Activated naive CD8-positive, alpha-beta T cell treated with anti-CD3 and anti-CD28 coated beads, Interleukin-2, amount 10 ng/mL, durations not matched to agents 7 days and 5 days (primary cell): ENCODE measurements at regions not wholly inside any gene's neighbourhood (a gene's known extent, or its start where the extent isn't known, plus 50 kb on each side); places are given as distances from the start of the nearest gene placed in this dataset.

Experiments used
- ATAC-seq: fragments of 150-1000 bp; cut with Tn5 transposase; one replicate; pipeline ENCODE4 v1.10.0; 2021; ENCODE audit warnings: low read depth, moderate library complexity
- POLR2A ChIA-PET: fragments of 350-600 bp; sonication (Branson Sonifier 250); formaldehyde crosslinking; loops from one replicate; lab custom pipeline; 2021; ENCODE audit warnings: antibody characterized with exemption; lab: Charles Lee
- DNase-seq: peaks from one replicate; pipeline ENCODE4 v3.0.0; 2021
- H3K27ac Mint-ChIP-seq: one replicate; pipeline ENCODE4 v1.8.0; 2022; ENCODE audit warnings: mild to moderate bottlenecking, mixed read lengths
- H3K27me3 Mint-ChIP-seq: one replicate; pipeline ENCODE4 v1.8.0; 2022; ENCODE audit warnings: mild to moderate bottlenecking, moderate library complexity, mixed read lengths
- H3K36me3 Mint-ChIP-seq: one replicate; pipeline ENCODE4 v1.8.0; 2021; ENCODE audit warnings: mild to moderate bottlenecking, mixed read lengths
- H3K4me1 Mint-ChIP-seq: one replicate; pipeline ENCODE4 v1.8.0; 2021; ENCODE audit warnings: mixed read lengths
- H3K4me3 Mint-ChIP-seq: one replicate; pipeline ENCODE4 v1.8.0; 2022; ENCODE audit warnings: mild to moderate bottlenecking, moderate library complexity, mixed read lengths
- H3K9me3 Mint-ChIP-seq: one replicate; pipeline ENCODE4 v1.8.0; 2021; ENCODE audit warnings: mixed read lengths

DNA sequence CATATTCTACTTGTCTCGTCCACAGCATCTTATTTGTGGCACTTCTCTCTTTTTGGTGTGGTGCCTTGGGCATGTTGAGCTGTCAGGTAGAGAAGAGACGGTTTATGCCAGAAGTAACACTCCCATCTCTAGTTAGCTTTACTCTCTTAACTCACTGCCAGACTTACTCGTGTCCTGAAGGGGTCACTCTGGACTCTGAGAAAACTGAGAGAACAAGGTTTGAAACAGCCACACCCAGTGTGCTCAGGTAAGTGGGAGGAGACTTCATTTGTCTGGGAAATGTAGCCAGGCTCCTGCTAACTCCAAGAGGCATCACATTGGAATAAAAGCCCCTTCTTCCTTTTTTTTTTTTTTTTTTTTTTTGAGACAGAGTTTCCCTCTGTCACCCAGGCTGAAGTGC is 360.8 kb downstream of the QKI start:
- H3K9me3 Mint-ChIP-seq, result no peaks in the 10 kb centered on the region
- no peak overlapping the region for H3K27ac Mint-ChIP-seq
- no peak for DNase-seq
- no peaks in the 10 kb centered on the region for H3K27me3 Mint-ChIP-seq
- no peaks in the 10 kb centered on the region for H3K4me1 Mint-ChIP-seq
- no peaks in the 10 kb centered on the region for H3K36me3 Mint-ChIP-seq
- POLR2A ChIA-PET, result no interaction called here
- no peak for ATAC-seq
- H3K4me3 Mint-ChIP-seq, result no peak overlapping the region

DNA sequence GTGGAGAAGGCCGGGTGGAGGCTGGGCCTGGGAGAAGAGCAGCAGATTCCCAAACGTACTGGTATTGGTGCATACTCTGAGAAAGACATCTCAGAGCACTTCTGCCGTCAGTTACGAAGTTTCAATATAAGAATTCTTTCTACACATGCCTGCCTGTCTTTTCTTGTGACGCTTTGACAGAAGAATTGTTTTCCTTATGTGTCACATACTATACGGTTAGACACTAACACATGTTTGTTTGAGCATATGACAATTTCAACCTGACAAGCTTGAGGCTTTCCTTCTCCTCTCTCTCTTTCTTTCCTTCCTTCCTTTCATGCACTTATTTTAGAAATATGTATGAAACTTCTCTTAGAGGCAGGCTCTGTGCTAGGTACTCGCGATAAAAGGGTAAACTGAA is 360.0 kb downstream of the QKI start:
- Mint-ChIP-seq H3K27me3 (no peaks in the 10 kb centered on the region), H3K9me3 (no peaks in the 10 kb centered on the region), H3K4me1 (no peaks in the 10 kb centered on the region), H3K4me3 (no peak overlapping the region), H3K36me3 (no peaks in the 10 kb centered on the region), H3K27ac (no peak overlapping the region)
- DNase-seq (no peak), ATAC-seq (no peak)
- POLR2A ChIA-PET, result no interaction called here

DNA sequence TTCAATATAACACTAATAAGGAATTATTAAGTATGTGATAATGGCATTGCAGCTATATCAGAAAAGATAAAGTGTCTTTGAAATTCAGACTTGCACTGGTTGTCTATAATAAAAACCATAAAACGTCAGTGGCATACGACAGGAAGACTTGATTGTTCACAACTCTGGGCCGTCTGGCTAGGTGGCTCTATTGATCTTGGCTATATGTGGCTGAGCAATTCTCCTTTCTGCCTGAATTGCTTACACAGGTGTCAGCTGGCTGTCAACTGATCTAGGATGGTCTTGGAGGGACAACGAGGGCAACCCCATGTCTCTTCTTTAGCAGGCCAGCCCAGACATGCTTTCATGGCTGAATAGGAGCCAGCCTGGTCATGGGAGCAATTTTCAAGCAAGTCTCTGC is 359.1 kb downstream of the QKI start:
- POLR2A ChIA-PET, result no interaction called here
- Mint-ChIP-seq H3K4me1 (no peaks in the 10 kb centered on the region), H3K9me3 (no peaks in the 10 kb centered on the region), H3K36me3 (no peaks in the 10 kb centered on the region), H3K4me3 (no peak overlapping the region), H3K27me3 (peaks cover 6% of the 10 kb centered on the region), H3K27ac (no peak overlapping the region)
- ATAC-seq (no peak), DNase-seq (no peak)

DNA sequence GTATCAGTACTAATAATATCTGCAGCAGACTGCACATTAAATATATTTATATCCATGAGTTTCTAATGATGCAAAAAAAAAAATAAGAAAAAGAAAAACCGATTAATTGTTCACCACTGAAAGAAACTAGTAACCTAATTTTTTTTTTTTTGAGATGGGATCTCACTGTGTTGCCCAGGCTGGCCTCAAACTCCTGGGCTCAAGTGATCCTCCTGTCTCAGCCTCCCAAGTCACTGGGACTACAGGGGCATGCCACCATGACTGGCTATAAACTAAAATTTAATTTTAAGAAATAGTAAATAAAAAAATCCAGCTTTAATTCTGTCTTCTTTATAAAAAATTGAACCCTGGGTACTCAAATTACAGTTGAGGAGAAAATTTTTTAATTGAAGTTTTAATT is 358.2 kb downstream of the QKI start:
- no peaks in the 10 kb centered on the region for H3K4me1 Mint-ChIP-seq
- DNase-seq (no peak), ATAC-seq (no peak)
- H3K27me3 Mint-ChIP-seq, result peaks cover 9% of the 10 kb centered on the region
- no peaks in the 10 kb centered on the region for H3K36me3 Mint-ChIP-seq
- no peak overlapping the region for H3K4me3 Mint-ChIP-seq
- no peak overlapping the region for H3K27ac Mint-ChIP-seq
- no peaks in the 10 kb centered on the region for H3K9me3 Mint-ChIP-seq
- POLR2A ChIA-PET, result no interaction called here

DNA sequence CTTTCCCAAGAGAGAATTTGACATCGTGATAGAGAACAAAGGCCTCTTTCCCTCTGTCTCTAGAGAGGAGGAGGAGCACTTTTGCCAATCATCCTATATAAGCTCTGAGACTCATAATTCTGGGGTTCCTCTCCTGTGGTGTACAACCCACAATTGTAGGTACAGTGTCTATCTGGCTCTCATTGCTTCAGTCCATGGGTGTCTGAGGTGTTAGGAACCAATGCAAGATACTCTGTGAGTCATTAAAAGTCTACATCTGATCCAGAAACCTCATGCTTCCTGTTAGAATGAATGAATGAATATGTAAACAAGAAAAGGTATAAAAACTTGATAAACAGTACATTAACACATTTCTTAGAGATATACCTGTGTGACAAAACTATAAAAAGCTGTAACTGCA is 356.7 kb downstream of the QKI start:
- Mint-ChIP-seq H3K27ac (no peak overlapping the region), H3K27me3 (peaks cover 9% of the 10 kb centered on the region), H3K4me1 (no peaks in the 10 kb centered on the region), H3K9me3 (no peaks in the 10 kb centered on the region), H3K36me3 (no peaks in the 10 kb centered on the region), H3K4me3 (no peak overlapping the region)
- POLR2A ChIA-PET, result no interaction called here
- ATAC-seq, result no peak
- DNase-seq, result no peak

DNA sequence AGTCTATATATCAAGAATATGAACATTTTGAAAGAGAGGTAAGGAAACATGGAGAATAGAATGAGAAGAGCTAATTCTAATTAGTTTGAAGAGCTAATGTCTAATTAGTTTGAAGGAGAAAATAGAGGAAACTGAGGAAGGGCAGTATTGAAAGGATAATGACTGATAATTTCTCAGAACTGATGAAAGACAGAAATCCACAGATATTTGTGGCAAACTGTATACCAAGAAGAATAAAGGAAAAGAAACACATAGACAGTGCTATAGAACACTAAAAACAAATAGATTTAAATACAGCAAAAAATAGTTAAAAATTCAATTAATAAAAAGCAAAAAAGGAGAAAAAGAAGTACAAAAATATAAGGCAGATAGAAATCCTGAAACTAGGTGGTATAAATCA is 354.4 kb downstream of the QKI start:
- ATAC-seq (no peak), DNase-seq (no peak)
- Mint-ChIP-seq H3K9me3 (no peaks in the 10 kb centered on the region), H3K4me1 (no peaks in the 10 kb centered on the region), H3K27ac (no peak overlapping the region), H3K36me3 (no peaks in the 10 kb centered on the region), H3K4me3 (no peak overlapping the region), H3K27me3 (peaks cover 9% of the 10 kb centered on the region)
- POLR2A ChIA-PET, result no interaction called here

DNA sequence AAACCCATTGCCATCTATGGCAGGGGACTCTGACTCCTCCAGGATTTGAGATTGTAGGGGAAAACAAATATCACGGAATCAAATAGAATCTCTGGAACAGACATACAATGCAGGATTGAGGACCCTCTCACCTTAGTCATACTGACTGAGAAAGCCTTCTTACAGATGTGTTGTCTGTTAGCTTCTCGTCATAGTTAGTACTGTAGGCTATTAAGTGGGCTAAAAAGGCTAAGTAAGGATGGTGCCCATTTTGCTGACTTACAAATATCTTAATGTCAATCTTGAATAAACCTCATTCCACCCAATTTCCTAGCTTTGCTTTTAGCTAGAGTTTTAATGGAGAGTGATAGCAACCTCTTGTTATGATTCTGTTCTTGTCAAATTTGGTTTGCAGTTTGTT is 352.4 kb downstream of the QKI start:
- Mint-ChIP-seq H3K4me3 (no peak overlapping the region), H3K4me1 (no peaks in the 10 kb centered on the region), H3K36me3 (no peaks in the 10 kb centered on the region), H3K9me3 (no peaks in the 10 kb centered on the region), H3K27ac (no peak overlapping the region), H3K27me3 (peaks cover 18% of the 10 kb centered on the region)
- ATAC-seq, result no peak
- POLR2A ChIA-PET, result no interaction called here
- no peak for DNase-seq

DNA sequence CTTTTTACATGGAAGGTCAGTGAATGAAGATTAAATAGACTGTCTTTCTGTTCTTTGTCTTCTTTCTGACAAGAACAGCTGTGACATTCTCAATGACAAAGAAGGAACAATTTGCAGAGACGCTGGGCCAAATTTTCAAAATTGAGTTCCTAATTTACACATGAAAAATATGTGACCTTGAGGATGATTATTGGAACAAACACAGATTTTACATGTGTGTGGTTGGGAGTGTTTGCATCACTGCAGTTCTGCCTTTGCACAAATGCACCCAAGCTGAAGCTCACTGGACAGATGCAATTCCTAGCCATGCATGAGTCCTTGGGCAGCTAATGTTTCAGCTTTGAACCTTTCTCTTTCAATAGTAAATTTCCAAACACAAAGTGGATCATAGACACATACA is 350.8 kb downstream of the QKI start:
- ATAC-seq (no peak), DNase-seq (no peak)
- Mint-ChIP-seq H3K36me3 (no peaks in the 10 kb centered on the region), H3K4me1 (no peaks in the 10 kb centered on the region), H3K4me3 (no peak overlapping the region), H3K9me3 (no peaks in the 10 kb centered on the region), H3K27ac (no peak overlapping the region), H3K27me3 (peaks cover 22% of the 10 kb centered on the region)
- POLR2A ChIA-PET, result interaction anchor here (0.7 kb wide), 1 partner anchor 15 kb away, joined by 3 read pairs; no protein-coding TSS in a partner anchor

DNA sequence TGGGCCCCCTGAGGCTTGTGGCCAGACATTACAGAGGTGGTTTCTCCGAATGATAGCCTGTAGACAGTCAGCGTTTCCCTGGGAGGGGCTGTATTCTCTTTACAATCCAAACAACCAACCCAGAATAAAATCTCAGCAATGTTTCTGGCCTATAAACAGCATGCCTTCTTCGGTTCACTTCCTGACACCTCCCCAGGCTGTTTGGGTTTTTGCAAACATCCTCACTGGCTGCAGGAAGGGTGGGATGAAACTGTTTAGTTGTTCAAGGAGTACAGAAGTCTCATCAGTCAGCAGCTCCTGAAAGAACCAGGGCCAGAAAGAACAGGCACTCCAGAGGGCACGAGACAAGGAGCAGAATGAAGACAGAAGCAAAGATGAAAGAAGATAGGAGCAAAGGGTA is 350.0 kb downstream of the QKI start:
- no peaks in the 10 kb centered on the region for H3K4me1 Mint-ChIP-seq
- no peak overlapping the region for H3K27ac Mint-ChIP-seq
- ATAC-seq (no peak), DNase-seq (no peak)
- H3K36me3 Mint-ChIP-seq, result no peaks in the 10 kb centered on the region
- H3K27me3 Mint-ChIP-seq, result peaks cover 22% of the 10 kb centered on the region
- H3K4me3 Mint-ChIP-seq, result no peak overlapping the region
- H3K9me3 Mint-ChIP-seq, result no peaks in the 10 kb centered on the region
- POLR2A ChIA-PET, result no interaction called here

DNA sequence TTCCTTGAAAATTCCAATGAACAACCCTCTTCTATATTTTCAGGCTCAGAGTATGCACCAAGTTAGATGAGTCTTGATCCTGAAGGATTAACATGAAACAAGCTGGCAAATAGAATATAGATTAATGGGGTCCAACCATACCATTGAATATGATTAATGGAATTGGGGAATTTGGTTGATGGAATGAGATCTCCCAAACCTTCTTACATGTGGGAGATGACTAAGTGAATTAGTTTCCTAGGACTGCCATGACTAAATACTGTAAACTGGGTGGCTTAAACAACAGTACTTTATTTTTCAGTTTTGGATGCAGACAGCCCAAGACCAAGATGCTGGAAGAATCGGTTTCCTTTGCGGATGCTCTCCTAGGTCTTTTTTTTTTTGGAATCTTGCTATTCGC is 347.0 kb downstream of the QKI start:
- Mint-ChIP-seq H3K9me3 (no peaks in the 10 kb centered on the region), H3K4me1 (no peaks in the 10 kb centered on the region), H3K27ac (no peak overlapping the region), H3K27me3 (peaks cover 22% of the 10 kb centered on the region), H3K4me3 (no peak overlapping the region), H3K36me3 (no peaks in the 10 kb centered on the region)
- POLR2A ChIA-PET, result no interaction called here
- no peak for ATAC-seq
- DNase-seq, result no peak

DNA sequence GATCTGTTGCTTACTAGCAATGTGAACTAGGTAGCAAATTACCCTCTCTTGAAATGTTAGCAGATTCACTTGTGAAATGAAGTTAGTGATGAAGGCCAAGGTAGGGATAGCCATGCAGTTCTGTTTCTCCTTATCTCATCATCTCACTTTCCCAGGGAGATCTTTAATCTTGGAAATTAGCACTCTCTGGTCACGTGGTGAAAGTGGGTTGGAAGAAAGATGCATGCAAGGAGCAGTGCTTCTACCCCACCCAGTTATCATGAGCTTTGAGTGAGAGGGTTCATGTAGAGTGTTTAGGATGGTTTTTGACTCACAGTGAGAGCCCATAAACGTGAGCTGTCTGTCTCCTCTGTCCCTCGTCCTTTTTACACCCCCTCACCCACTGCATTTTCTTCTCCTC is 346.3 kb downstream of the QKI start:
- H3K9me3 Mint-ChIP-seq, result no peaks in the 10 kb centered on the region
- POLR2A ChIA-PET, result no interaction called here
- H3K27me3 Mint-ChIP-seq, result peaks cover 22% of the 10 kb centered on the region
- H3K36me3 Mint-ChIP-seq, result no peaks in the 10 kb centered on the region
- H3K27ac Mint-ChIP-seq, result no peak overlapping the region
- H3K4me1 Mint-ChIP-seq, result no peaks in the 10 kb centered on the region
- H3K4me3 Mint-ChIP-seq, result no peak overlapping the region
- DNase-seq (no peak), ATAC-seq (no peak)

DNA sequence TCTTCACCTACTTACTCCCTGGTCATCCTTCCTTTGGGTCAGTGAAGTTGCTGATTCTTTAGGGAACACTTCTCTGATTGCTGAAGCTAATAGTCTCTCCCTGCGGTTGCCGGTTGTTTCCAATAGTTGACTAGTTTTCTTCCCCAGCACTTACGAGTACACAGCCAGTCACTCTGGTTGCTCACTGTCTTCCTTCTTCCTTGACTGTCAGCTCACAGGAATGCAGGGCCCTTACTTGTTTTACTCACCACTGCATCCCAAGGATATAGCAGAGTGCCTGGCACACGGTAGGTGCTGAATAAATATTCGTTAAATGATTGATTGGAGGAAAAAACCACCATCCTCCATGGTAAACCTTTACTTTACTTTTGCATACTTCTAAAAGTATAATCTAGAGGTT is 345.0 kb downstream of the QKI start:
- POLR2A ChIA-PET, result no interaction called here
- H3K4me1 Mint-ChIP-seq, result no peaks in the 10 kb centered on the region
- no peak for ATAC-seq
- H3K9me3 Mint-ChIP-seq, result peaks cover 5% of the 10 kb centered on the region
- peaks cover 27% of the 10 kb centered on the region for H3K27me3 Mint-ChIP-seq
- DNase-seq, result no peak
- H3K27ac Mint-ChIP-seq, result no peak overlapping the region
- no peak overlapping the region for H3K4me3 Mint-ChIP-seq
- H3K36me3 Mint-ChIP-seq, result peaks cover 4% of the 10 kb centered on the region

DNA sequence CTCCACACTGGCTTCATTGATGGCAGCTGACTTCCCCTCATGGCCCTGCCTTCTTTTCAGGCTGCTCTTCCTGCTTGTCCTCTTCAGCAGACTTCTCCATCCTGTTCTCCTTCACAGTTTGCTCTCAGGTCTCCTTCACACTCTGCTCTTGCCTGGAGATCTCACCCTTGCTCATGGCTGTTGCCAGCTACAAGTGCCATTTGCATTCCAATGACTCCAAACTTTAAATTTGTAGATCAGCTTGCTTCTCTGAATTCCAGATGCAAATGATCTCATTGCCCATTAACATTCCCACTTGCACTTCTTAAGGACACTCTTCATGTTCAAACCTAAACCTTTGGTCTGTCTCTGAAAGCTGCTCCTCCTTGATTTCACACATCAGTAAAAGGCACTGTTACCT is 343.0 kb downstream of the QKI start:
- DNase-seq (no peak), ATAC-seq (no peak)
- H3K27ac Mint-ChIP-seq, result no peak overlapping the region
- no peak overlapping the region for H3K4me3 Mint-ChIP-seq
- no peaks in the 10 kb centered on the region for H3K4me1 Mint-ChIP-seq
- H3K36me3 Mint-ChIP-seq, result peaks cover 4% of the 10 kb centered on the region
- POLR2A ChIA-PET, result no interaction called here
- H3K9me3 Mint-ChIP-seq, result peaks cover 7% of the 10 kb centered on the region
- H3K27me3 Mint-ChIP-seq, result peaks cover 20% of the 10 kb centered on the region

DNA sequence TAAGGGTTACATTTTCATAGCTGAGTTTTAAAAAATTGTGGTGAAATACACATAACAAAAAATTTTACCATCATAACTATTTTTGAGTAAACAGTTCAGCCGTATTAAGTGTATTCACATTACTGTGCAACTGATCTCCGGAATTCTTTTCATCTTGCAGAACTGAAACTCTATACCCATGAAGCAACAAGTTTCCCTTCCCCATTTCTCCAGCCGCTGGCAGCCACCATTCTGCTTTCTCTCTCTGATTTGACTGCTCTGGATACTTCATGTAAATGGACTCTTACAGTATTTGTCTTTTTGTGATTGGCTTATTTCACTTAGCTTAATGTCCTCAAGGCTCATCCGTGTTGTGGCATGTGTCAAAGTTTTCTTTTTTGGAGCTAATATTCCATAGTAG is 341.6 kb downstream of the QKI start:
- H3K27me3 Mint-ChIP-seq, result peaks cover 21% of the 10 kb centered on the region
- peaks cover 9% of the 10 kb centered on the region for H3K9me3 Mint-ChIP-seq
- no peak overlapping the region for H3K27ac Mint-ChIP-seq
- DNase-seq (no peak), ATAC-seq (no peak)
- H3K36me3 Mint-ChIP-seq, result peaks cover 4% of the 10 kb centered on the region
- POLR2A ChIA-PET, result no interaction called here
- H3K4me1 Mint-ChIP-seq, result peaks cover 4% of the 10 kb centered on the region
- no peak overlapping the region for H3K4me3 Mint-ChIP-seq

DNA sequence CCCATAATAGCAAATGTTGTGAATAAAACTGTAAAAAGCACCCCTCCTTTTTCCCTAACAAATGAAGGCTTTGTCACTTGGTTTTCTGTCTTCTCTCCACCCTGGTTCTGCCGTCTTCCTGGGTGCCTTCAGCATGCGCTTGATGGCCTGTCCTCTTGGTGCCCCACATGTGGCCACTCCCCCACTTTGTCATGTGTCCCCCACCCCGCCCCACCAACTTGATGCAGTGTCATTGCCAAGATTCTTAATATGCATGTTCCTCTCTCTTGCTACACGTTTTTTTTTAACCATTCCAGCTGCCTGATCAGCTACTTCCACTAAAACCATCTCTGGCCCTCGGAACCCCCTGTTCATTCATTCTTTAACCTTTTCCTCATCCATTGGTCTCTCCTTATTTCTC is 340.3 kb downstream of the QKI start:
- POLR2A ChIA-PET, result no interaction called here
- ATAC-seq, result no peak
- no peak overlapping the region for H3K4me3 Mint-ChIP-seq

More for the DNA sequence above, 340.3 kb downstream of the QKI start:
- no peak for DNase-seq
- peaks cover 22% of the 10 kb centered on the region for H3K27me3 Mint-ChIP-seq
- H3K27ac Mint-ChIP-seq, result no peak overlapping the region
- peaks cover 10% of the 10 kb centered on the region for H3K9me3 Mint-ChIP-seq
- H3K36me3 Mint-ChIP-seq, result peaks cover 4% of the 10 kb centered on the region
- H3K4me1 Mint-ChIP-seq, result peaks cover 16% of the 10 kb centered on the region
